ENCODE measurements at regions not wholly inside any gene's neighbourhood (a gene's known extent, or its start where the extent isn't known, plus 50 kb on each side); places are given as distances from the start of the nearest gene placed in this dataset.

DNA sequence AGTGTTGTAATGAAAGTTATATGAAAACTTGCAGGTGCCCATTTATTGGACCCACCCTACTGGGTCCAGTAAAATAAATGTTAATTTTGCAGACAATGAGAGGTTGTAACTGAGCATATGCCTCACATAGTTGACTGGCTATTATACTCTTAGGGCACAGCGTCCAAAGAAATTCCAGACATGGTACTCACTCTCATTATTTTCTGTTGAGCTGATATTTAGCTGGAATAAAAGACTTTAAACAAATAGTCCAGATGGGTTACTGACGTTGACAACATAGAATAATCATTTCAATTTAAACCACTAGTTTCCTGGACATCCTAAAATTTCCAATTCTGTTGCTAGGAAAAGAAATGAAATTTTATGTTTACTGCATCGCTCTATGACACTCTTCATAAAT lies 174.5 kb downstream of the ZNF365 start:
- no peak for TF ChIP-seq POLR2A (IDR thresholded peaks at IDR 0.05)
- Histone ChIP-seq H3K27me3 (no peaks in the 10 kb centered on the region), H3K27ac (no peak overlapping the region), H3K36me3 (ENCODE audit: low read depth, missing control alignments) (no peaks in the 10 kb centered on the region), H3K4me3 (no peak overlapping the region), H3K4me1 (no peaks in the 10 kb centered on the region), H3K9me3 (no peaks in the 10 kb centered on the region)
- no peak for DNase-seq
- intact Hi-C loops (cut with DNase I; ENCODE audit: low total_unique reads) = no loop called here
- 87 to 91% methylated on average over 3 of the region's 3 CpGs for WGBS, 2 donors

DNA sequence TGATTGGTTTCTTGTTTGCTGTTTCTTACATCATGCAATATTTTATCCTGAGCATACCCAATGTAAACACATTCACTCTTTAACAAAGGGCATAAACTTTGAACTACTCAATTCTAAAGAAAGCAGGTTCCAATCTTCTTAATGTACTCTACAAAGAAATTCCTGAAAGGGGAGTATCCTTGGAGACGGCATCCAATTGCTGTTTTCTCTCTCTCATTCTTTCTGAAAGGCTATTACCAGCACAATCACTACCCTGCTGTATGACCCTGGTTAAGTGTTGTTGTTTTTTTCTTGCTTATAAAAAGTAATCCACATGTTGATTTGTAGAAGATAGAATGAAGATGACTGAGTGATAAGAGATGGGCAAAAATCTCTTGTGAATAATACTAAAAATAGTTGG lies 176.0 kb downstream of the ZNF365 start:
- TF ChIP-seq, protein P1, sequence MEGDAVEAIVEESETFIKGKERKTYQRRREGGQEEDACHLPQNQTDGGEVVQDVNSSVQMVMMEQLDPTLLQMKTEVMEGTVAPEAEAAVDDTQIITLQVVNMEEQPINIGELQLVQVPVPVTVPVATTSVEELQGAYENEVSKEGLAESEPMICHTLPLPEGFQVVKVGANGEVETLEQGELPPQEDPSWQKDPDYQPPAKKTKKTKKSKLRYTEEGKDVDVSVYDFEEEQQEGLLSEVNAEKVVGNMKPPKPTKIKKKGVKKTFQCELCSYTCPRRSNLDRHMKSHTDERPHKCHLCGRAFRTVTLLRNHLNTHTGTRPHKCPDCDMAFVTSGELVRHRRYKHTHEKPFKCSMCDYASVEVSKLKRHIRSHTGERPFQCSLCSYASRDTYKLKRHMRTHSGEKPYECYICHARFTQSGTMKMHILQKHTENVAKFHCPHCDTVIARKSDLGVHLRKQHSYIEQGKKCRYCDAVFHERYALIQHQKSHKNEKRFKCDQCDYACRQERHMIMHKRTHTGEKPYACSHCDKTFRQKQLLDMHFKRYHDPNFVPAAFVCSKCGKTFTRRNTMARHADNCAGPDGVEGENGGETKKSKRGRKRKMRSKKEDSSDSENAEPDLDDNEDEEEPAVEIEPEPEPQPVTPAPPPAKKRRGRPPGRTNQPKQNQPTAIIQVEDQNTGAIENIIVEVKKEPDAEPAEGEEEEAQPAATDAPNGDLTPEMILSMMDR (IDR thresholded peaks at IDR 0.05) = no peak
- no peak for TF ChIP-seq POLR2A (IDR thresholded peaks at IDR 0.05)
- Histone ChIP-seq H3K9me3 (no peaks in the 10 kb centered on the region), H3K4me1 (no peaks in the 10 kb centered on the region), H3K4me3 (no peak overlapping the region), H3K36me3 (ENCODE audit: low read depth, missing control alignments) (no peaks in the 10 kb centered on the region), H3K27ac (no peak overlapping the region), H3K27me3 (no peaks in the 10 kb centered on the region)
- intact Hi-C loops (cut with DNase I; ENCODE audit: low total_unique reads) = no loop called here
- DNase-seq = no peak
- WGBS, 2 donors = 78 to 83% methylated on average over 1 of the region's 1 CpG

DNA sequence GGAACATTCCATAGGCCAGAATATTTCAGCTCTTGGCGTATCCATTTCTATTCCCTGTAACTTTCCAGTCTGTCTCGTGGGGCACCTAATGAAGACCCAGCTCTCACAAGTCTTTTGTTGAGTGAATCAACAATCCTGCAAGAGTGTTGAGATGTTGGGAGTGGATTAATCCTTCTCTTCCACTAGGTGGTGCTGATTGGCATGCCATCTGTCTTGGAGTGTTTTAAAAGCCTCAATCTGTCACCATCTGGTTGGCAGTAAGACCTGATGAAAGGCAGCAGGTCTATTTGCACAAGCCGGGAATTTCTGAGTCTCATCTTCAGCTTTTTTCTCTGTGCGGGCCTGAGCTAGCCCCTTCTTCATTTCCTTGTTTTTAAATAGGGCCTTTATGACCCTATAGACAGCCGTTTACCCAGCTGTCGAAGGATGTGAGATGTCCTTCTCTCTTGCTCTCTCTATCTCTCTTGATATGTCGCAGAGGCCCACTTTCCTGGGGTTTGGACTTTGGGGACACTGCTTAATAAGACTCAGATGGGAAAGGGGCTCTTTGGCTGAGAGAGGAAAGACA lies 180.5 kb downstream of the ZNF365 start:
- Histone ChIP-seq H3K27me3 (no peaks in the 10 kb centered on the region), H3K36me3 (ENCODE audit: low read depth, missing control alignments) (no peaks in the 10 kb centered on the region), H3K9me3 (no peaks in the 10 kb centered on the region), H3K4me1 (no peaks in the 10 kb centered on the region), H3K27ac (no peak overlapping the region), H3K4me3 (no peak overlapping the region)
- DNase-seq = no peak
- intact Hi-C loops (cut with DNase I; ENCODE audit: low total_unique reads) = no loop called here
- no peak for TF ChIP-seq POLR2A (IDR thresholded peaks at IDR 0.05)
- TF ChIP-seq, protein P1 (IDR thresholded peaks at IDR 0.05) = peak in 1 of 3 experiments; percentile 40
- WGBS, 2 donors = 79 to 81% methylated on average over 7 of the region's 7 CpGs

DNA sequence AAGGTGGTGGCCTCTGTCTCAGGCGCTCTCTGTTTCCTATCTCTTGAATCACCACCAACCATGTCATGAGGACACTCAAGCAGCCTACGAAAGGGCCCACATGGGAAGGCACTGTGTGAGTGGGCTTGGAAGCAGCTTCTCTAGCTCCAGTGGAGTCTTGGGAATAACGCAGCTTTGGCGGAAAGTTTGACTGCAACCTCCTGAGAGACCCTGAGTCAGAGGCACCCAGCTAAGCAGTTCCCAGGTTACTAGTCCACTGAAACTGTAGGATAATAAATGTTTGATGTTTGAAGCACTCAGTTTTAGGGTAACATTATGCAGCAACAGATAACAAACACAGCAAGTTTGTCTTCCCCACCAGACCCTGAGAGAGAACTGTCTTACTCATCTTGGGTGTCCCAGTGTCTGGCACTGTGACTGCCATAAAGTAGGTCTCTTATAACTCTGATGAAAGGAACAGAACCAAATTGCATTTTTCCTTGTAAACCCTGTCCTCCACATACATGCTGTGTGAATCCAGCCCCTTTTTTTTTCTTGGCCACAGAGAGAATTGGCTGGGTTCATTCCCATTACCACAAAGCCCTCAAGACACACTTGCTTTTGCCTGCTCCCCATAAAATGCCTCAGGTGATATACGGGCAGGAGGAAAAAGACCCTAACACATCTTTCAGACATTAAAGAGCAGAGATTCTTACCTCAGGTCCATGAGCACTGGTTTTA lies 185.5 kb downstream of the ZNF365 start:
- Histone ChIP-seq H3K36me3 (ENCODE audit: low read depth, missing control alignments) (no peaks in the 10 kb centered on the region), H3K9me3 (no peaks in the 10 kb centered on the region), H3K4me3 (no peak overlapping the region), H3K27ac (no peak overlapping the region), H3K27me3 (no peaks in the 10 kb centered on the region), H3K4me1 (peaks cover 3% of the 10 kb centered on the region)
- DNase-seq = no peak
- intact Hi-C loops (cut with DNase I; ENCODE audit: low total_unique reads) = no loop called here
- TF ChIP-seq, protein P1 (IDR thresholded peaks at IDR 0.05) = no peak
- 90 to 98% methylated on average over 5 of the region's 5 CpGs for WGBS, 2 donors

DNA sequence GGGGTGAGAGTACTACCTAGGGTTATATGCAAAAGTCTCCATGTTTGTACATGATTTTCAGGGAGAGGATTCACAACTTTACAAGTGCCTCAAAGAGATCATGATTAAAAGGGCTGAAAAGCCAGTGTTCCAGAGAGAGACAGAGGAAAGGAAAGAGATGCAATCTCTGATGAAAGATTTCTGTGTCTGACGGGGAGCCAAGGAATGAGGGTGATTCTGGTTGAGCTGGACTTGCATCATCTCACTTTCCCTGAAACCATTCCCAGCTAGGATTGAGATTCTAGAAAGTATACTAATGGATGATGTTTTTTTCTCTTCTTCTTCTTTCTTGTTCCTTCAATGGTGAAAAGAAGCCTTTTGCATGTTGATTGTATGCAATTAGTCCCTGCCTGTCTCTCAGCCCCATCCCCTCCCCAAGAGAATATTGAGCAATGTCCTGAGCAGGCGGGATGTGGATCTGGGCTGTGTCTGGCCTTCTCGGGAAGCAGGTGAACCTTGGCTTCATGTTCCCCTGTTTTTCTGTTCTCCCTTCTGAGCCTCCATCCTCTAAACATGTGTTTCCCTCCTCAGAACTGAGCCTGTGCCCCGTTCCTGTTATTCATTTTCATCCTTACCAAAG lies 186.1 kb downstream of the ZNF365 start:
- Histone ChIP-seq H3K4me3 (no peak overlapping the region), H3K27me3 (no peaks in the 10 kb centered on the region), H3K27ac (no peak overlapping the region), H3K36me3 (ENCODE audit: low read depth, missing control alignments) (no peaks in the 10 kb centered on the region), H3K4me1 (peaks cover 4% of the 10 kb centered on the region), H3K9me3 (no peaks in the 10 kb centered on the region)
- 76 to 86% methylated on average over 4 of the region's 4 CpGs for WGBS, 2 donors
- no peak for DNase-seq
- intact Hi-C loops (cut with DNase I; ENCODE audit: low total_unique reads) = no loop called here
- no peak for TF ChIP-seq POLR2A (IDR thresholded peaks at IDR 0.05)
- TF ChIP-seq, protein P1 (IDR thresholded peaks at IDR 0.05) = no peak

Measured in testis (tissue), 2 donors.